NOMO-1 treated with DMSO at 0.1 percent for 48 hours (cell line): ENCODE measurements at regions not wholly inside any gene's neighbourhood (a gene's known extent, or its start where the extent isn't known, plus 50 kb on each side); places are given as distances from the start of the nearest gene placed in this dataset.

Experiments
- DNase-seq: peaks from one replicate; lab custom pipeline; 2025; ENCODE audit not compliant: unreplicated experiment; lab: John Stamatoyannopoulos, UW

GRCh38 chr18:27838225-27838624, 338.7 kb downstream of the CDH2 start:
- DNase-seq, result no peak

GRCh38 chr18:27826101-27826500, 350.8 kb downstream of the CDH2 start:
- DNase-seq, result no peak

- DNase-seq, result no peak
These were observed 351.2 kb downstream of the CDH2 start for GRCh38 chr18:27825689-27826088.

- no peak for DNase-seq
These were observed 351.9 kb downstream of the CDH2 start for GRCh38 chr18:27824841-27825681.

- no peak for DNase-seq
These were observed 352.7 kb downstream of the CDH2 start for GRCh38 chr18:27824275-27824674.

GRCh38 chr18:27823053-27823452, 353.9 kb downstream of the CDH2 start:
- DNase-seq, result no peak

GRCh38 chr18:27808683-27809082, 368.2 kb downstream of the CDH2 start:
- DNase-seq, result no peak

GRCh38 chr18:27803957-27804356, 373.0 kb downstream of the CDH2 start:
- DNase-seq, result no peak

- DNase-seq, result no peak
These were observed 379.4 kb downstream of the CDH2 start for GRCh38 chr18:27797484-27797883.

GRCh38 chr18:27794181-27794926, 382.6 kb downstream of the CDH2 start:
- DNase-seq, result no peak

GRCh38 chr18:27793013-27793785, 383.7 kb downstream of the CDH2 start:
- no peak for DNase-seq

GRCh38 chr18:27789406-27789805, 387.5 kb downstream of the CDH2 start:
- DNase-seq, result no peak

GRCh38 chr18:27787547-27787946, 389.4 kb downstream of the CDH2 start:
- DNase-seq, result no peak

- DNase-seq, result no peak
These were observed 391.0 kb downstream of the CDH2 start for GRCh38 chr18:27785815-27786471.

GRCh38 chr18:27780061-27780745, 396.7 kb downstream of the CDH2 start:
- no peak for DNase-seq

GRCh38 chr18:27778925-27779324, 398.0 kb downstream of the CDH2 start:
- no peak for DNase-seq

- DNase-seq, result no peak
These were observed 398.5 kb downstream of the CDH2 start for GRCh38 chr18:27778441-27778840.

GRCh38 chr18:27772081-27772480, 404.8 kb downstream of the CDH2 start:
- no peak for DNase-seq

- DNase-seq, result no peak
These were observed 405.4 kb downstream of the CDH2 start for GRCh38 chr18:27771571-27771970.

- DNase-seq, result no peak
These were observed 407.8 kb downstream of the CDH2 start for GRCh38 chr18:27769152-27769551.
